Activated CD4-positive, CD25-positive, alpha-beta regulatory T cell treated with anti-CD3 and anti-CD28 coated beads, Interleukin-2, amount 50 U/mL, for 16 hours (primary cell): ENCODE measurements at regions not wholly inside any gene's neighbourhood (a gene's known extent, or its start where the extent isn't known, plus 50 kb on each side); places are given as distances from the start of the nearest gene placed in this dataset.
"Not testable (repeated sequence)": the region's sequence is repeated elsewhere in the genome, so short reads cannot be mapped to it uniquely, and the experiment has no call there.

Experiments
- DNase-seq: peaks from one replicate; pipeline ENCODE4 v3.0.0-alpha.2; 2020; ENCODE audit warnings: low read depth, low spot score

DNA sequence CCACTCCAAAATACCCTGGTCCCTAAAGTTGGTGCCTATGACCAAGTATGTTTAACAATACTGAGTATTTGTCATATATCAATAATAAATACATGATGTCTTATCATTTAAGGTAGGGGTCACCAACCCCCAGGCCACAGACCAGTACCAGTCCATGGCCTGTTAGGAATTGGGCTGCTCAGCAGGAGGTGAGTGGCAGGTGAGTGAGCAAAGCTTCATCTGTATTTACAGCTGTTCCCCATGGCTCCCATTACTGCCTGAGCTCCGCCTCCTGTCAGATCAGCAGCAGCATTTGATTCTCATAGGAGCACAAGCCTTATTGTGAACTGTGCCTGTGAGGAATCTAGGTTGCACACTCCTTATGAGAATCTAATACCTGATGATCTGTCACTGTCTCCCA is 126.2 kb downstream of the HNRNPD start:
- no peak for DNase-seq

DNA sequence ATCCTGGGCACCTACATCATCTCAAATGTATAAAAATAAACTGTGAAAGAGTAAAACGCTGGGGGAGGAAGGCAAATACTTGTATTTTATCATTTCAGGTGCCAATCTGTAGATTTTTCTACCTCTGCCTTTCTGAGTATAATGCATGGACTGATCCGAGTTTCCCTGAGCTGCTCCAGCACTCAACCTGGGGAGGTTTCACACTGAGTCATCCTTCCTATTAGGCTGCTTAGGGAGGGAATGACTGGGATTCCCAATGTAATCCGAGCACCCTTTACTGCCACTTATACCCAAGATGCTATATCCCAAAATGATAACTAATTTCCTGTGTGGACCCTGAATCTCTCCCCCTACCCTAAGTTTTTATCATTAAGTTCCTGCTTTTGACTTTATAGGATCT is 126.6 kb downstream of the HNRNPD start:
- no peak for DNase-seq

DNA sequence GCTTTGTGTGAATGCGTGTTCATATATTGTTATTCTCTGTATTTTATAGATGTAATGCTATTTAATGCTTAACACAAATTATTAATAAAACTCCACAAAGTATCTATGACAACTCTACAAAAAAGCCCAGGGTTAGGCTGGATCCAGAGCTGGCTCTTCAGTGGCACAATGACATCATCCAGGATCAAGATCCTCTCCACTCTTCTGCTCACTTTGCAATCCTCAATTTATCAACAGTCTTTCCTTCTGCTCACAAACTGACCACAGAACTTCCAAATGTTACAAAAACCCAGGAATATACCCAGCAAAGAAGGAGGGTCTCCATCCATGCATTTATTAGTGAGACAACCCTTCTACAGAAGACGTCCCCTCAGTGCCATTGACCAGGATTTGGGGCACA is 132.3 kb downstream of the HNRNPD start:
- DNase-seq: no peak

DNA sequence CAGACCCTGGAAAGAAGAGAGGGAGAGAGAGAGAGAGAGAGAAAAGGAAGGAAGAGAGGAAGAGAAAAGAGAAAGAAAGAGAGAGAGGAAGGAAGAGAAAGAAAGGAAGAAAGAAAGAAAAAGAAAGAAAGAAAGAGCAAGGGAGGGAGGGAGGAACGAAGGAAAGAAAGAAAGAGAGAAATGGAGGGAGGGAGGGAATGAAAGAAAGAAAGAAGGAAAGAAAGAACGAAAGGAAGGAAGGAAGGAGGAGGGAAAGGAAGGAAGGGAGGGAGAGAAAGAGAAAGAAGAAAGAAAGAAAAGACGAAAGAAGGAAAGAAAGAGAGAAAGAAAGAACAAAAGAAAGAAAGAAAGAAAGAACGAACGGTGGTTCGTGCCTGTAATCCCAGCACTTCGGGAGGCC is 133.4 kb downstream of the HNRNPD start:
- no peak for DNase-seq

DNA sequence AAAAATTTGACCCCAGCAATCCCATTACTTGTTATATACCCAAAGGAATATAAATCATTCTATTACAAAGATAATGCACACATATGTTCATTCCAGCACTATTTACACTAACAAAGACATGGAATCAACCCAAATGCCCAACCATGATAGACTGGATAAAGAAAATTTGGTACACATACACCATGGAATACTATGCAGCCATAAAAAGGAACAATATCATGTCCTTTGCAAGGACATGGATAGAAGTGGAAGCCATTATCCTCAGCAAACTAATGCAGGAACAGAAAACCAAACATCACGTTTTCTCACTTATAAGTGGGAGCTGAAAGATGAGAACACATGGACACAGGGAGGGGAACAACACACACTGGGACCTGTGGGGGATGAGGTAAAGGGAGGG is 136.6 kb downstream of the HNRNPD start:
- not testable (repeated sequence) for DNase-seq

DNA sequence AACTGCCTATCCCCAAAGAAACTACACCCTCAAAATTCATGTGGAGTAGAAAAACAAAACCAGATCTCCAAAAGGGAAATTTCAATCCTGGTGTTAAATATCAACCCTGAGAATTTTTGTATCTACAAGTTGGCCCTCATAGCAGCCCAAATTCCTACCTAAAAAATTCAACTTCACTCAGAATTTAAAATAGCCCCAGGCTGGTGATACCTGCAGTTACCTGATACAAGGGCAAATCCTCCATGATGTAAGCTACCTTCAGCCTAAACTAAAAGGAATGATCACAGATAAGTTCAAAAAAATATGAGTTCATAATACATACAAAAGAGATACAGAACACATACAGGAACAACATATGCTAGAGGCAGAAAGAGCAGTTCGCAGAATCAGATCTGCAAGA is 138.4 kb downstream of the HNRNPD start:
- DNase-seq: no peak

DNA sequence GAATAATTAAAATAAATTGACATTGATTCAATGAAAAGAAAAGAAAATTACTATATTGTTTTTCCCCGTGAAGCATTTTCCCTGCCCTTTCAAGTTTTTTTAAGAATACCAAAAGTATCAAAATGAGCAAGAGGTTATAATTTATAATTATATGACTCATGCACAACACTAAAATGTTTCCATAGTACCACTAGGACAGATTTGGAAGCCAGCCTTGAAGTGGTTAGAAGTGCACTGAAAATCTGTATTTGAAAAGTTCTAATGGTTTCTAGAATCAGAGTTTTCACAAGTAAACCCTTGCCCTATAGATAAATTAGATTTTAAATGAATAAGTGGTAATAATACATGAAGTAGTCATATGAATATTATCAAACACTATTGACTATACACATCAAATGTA is 140.9 kb downstream of the HNRNPD start:
- no peak for DNase-seq

DNA sequence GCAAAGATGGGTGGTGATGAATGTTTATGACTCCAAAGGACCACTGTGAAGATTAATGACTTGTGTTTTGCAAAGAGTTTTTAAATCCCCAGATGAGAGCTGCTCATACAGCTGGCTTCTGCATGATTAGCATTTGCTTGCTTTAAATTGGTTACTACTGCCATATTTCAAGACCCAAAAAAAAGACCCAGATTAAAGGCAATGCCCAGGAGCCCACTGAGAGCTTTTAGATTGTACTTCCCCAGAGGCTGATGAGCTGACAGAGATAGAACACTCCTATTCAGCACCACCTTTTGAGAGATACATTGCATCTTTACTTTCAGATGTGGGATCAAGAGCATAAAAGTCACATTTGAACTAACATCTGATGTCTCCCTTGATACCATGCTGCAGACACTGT is 142.0 kb downstream of the HNRNPD start:
- no peak for DNase-seq

DNA sequence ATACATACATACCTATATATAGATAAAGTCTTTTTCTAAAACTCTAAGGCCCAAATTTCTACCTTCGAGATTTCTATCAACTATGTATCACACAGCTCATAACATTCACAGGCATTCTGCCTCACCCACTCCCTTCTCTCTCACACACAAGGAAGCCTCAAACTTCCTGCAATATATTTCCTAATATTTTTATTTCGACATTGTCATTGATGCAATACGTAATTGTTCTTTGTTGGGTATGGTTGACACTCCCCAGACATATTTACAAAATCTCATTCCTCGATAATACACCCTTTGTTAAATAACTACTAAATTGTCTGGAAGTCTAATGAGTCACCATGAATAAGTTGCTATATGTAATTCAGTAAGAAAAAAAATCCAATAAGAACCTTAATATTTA is 143.5 kb downstream of the HNRNPD start:
- no peak for DNase-seq

DNA sequence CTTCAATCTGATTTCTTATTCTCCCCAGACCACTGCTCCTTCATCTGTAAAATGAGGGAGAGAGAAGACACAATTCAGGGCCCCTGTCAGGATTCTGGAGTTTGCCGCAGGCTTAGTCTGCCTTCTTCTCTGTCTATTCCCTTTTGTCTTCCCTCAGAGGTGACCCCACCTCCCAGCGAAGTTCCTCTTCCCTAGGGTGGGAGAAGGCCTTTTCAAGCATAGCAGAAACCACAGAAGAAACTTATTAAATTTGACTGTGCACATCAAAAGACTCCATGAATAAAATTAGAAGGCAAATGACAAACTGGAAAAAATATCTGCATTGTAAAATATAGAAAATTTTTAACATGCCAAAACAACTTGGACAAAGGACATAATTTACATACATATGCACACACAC is 148.8 kb downstream of the HNRNPD start:
- DNase-seq: no peak

DNA sequence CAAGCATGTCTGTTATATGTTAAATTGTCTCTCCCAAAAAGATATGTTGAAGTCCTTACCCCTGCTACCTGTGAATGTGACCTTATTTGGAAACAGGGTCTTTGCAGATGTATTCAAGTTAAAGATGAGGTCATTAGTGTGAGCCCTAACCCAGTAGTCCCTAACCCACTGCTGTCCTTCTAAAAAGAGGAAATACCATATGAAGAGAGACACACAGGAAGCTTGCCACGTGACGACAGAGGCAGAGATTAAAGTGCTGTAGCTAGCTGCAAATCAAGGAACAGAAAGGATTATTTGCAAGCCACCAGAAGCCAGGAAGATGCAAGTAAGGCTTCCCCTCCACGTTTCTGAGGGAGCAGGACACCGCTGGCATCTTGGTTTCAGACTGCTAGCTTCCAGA is 150.1 kb downstream of the HNRNPD start:
- DNase-seq: no peak

DNA sequence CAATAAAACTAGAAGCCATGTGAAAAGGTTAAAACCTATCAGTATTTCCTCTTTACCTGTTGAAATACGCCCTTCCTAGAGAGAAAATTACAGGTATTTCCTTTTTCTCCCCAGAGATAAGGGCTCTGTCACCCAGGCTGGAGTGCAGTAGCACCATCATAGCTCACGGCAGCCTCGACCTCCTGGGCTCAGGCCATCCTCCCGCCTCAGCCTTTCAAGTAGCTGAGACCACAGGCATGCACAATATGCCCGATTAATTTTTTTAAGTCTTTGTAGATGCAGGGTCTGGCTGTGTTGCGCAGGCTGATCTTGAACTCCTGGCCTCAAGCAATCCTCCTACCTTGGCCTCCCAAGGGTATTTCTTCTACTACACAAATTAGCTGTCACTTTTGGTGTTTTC is 154.4 kb downstream of the HNRNPD start:
- DNase-seq: no peak

DNA sequence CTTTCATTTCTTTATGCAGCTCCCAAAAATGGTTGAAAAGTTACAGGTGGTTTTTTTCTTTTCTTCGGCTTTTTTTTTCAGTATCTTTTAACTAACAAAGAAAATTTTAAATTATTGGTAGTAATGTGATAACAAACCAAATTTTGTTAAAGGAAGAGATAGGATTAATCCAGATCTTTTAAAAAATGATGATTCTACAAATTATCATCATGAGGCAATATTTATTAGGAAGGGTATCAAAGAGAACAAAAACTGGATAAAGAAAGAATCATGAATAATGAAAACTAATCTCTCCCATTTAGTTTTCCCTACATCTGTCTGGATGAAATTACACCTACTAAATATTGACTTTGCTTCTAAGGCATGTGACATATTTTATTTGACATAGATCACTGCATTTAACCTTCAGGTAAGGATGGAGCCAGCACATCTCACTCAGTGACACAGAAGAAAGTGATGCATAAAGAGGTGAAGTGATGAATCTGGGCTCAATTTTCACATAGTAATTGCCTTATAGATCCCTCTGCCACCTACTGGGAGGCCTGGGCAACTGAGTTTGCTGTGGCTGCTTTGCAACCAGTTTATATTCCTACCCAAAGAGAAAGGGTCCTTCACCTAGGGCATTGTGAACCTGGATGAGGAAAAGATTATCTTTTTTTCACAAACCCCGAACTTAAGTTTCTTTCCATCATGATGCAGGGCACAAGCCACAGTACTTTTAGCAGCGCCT is 155.6 kb downstream of the HNRNPD start:
- no peak for DNase-seq

DNA sequence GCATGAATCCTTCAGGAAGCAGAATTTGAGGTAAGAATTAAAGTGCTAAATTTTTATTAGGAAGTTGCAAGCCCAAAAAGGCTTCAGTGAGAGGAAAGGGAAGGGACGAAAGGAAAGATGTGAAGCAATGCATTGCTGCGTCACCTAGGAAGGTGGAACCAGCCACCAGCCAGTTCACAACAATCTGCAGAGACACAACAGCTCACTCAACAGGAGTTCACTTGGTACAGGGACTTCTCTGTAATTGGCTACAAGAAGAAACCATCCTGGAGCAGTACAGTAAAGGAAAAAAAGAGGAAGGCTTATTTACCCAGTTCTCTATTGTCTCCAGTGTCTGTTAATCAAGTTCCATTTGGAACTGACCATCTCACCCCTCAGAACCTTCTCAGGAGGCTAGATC is 157.6 kb downstream of the HNRNPD start:
- DNase-seq: no peak

DNA sequence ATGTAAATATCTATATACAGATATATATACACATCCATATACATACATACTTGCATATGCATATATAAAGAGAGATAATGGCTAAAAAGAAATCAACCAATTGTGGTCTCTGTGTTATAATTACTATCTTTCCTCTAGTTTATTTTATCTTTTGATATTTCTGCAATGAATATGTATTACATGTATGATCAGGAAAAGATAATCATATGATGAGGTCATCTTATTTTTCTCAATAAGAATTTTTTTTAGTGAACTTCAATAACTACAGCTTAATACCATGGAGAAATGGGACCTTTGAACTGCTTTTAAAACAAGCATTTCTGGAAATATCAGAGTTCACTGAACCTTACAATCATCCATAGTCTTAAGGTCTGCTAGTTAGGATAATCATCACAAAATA is 158.0 kb downstream of the HNRNPD start:
- DNase-seq: no peak

DNA sequence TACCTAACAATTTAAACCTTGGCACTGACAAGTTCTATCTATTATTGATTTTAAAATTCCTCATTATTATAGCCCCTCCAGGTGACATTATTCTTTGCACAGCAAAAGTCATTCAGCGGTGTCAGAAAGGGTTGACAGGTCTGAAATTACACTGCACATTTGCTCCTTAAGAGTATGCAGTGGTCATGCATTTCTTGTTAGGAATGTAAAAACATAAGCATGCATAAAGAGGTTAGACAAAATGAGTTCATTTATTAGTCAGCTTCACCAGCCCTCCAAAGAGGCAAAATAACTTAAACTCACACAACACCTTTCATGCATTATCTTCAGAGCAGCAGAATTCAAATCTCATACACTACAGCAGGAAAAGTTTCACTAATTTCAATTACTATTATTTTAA is 158.8 kb downstream of the HNRNPD start:
- DNase-seq: no peak

DNA sequence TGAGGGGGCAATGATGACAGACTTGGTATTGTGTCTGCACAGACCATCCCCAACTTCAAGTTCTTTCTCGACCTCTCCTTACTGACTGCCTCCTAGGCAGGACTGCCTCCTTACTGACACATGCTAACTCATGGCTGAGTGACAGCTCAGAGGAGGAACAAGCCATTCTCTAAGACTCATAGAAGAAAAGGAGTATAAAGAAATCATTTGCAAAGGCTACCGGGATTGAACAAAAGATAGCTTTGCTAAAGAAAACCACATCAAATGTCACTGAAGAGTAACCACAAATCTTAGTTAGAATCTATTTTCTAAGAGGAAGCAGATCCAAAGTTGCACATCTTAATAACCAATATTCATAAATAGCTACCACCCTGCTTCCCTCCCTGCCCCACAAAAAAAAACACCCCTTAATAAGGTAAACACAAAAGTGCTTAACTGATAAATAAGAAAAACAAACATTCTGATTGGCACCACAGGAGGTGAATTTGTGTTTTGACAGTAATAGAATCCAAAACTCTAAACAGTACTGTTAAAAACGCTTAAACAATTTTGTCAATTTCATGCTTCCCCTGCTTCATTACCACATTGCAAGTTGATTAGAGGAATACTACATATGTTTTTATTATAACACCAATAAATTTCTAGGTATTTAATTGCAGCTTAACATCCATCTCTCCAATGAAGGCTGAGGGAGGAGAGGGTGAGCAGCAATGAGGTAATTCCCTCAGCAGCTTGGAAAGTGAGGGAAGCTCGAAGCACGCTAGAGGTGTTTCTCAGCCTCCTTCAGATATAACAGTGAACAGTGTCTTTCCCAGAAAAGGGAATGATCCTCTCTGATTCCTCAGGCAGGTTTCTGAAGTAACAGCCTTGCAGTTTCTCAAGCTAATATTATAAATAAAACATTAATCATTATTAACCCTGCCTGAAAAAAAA is 160.0 kb downstream of the HNRNPD start:
- DNase-seq: no peak

DNA sequence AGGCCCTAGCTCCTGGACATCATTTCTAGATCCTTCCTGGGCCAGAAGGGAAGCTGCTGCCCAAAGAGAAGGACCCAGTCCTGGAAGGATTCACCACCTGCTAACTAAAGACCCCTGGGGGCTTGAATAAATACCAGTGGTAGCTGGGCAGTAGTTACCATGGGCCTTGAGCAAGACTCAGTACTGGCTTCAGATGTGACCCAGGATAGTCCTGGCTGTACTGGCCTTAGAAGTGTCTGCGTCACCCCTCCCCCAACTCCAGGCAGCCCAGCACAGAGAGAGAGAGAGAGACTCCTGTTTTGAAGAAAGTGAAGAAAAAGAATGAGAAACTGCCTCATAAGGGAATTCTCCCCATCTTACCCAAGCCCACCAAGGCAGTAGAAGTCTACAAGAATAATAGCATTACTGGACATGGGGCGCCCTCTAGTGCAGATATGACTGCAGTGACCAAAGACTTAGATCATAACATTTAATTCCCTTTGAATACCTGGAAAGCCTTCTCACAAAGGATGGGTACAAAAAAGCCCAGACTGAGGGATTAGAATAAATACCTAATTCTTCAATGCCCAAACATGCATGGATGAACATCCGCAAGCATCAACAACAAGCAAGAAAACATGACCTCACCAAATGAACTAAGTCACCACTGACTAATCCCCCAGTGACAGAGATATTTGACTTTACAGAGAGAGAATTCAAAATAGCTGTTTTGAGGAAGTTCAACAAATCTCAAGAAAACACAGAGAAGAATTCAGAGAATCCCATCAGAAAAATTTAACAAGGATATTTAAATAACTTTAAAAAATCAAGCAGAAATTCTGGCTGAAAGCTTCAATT is 171.8 kb downstream of the HNRNPD start:
- DNase-seq: no peak

DNA sequence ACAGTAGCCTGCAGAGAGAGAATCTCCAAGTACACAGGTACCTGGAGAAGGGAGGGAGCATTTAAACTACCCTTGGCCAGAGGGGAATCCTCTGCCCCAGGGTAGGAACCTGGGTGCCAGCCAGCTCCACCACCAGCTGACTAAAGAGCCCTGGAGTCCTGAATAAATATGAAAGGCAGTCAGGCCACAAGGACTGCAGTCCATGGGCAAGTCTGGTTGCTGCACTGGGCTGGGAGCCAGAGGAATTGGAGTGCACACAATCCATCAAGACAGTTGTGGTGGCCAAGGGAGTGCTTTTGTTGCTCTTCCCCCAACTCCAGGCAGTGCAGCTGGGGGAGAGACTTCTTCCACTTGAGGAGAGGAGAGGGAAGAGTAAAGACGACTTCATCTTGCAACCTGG is 172.5 kb downstream of the HNRNPD start:
- no peak for DNase-seq

DNA sequence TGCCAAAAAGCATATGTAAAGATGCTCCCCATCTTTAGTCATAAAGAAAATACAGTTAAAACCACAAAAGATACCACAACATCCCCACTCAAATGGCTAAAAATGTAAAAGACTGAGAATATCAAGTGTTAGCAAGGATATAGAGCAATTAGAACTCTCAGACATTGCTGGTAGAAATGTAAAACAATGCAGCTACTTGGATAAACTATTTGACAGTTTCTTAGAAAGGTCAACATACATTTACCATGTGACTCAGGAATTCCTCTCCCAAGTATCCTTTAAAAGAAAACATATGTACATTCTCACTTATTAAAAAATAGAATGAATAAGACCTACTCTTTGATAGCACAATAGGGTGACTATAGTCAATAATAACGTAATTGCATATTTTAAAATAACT is 173.7 kb downstream of the HNRNPD start:
- no peak for DNase-seq

DNA sequence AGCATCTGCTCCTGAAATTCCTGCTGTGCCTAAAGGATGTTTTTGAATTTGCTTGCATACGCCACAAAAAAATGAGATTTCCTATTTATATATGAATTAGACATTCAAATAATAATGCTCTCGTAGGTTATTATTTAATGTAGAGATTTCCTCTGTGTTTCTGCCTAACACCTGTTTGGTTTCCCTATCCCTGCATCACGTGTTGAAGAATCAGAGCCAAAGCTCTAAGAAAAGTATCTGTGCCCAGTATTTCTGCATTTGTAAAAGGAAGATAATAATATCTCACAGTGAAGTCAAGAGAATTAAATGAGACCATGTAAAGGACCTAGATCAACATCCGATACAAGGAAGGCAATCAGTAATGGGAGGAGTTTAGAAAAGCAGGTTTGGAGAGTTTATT is 179.5 kb downstream of the HNRNPD start:
- DNase-seq: no peak

DNA sequence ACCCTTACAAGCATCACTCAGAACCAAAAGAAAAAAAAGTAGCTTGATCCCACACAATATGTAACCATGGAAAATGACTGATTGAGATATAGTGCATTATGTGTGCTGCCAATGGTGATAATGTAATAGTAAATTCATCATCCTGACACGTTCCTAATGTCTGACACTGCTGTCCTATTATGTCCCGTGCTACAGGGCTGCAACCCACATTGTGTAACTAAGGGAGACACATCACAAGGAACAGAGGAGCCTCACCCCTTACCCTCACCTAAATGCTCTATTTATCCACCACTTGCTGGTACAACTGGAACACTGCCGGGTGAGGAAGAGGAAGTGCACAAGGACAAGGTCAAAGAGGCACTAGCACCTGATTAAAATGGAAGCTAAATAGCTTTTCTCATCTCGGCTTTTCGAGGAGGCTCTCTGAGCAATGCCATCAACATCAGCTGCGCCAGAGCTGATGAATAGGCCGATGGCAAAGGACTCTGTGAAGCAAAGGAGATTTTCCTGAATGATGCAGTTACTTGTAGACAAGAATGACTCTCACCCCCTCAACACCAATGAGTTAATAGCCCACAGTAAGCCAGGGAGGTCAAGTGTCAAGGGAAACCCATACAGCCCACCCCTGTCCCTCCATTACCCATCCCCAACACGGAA is 181.6 kb downstream of the HNRNPD start:
- no peak for DNase-seq
